ENCODE measurements at regions not wholly inside any gene's neighbourhood (a gene's known extent, or its start where the extent isn't known, plus 50 kb on each side); places are given as distances from the start of the nearest gene placed in this dataset.

GRCh38 chr1:208785629-208786028 lies 541.4 kb upstream of the PLXNA2 start:
- no peak for DNase-seq (ENCODE audit: low read depth)

GRCh38 chr1:208787219-208787618 lies 543.0 kb upstream of the PLXNA2 start:
- no peak for DNase-seq (ENCODE audit: low read depth)

- DNase-seq (ENCODE audit: low read depth): no peak
These were observed 543.9 kb upstream of the PLXNA2 start for GRCh38 chr1:208788013-208788540.

GRCh38 chr1:208791456-208791855 lies 547.3 kb upstream of the PLXNA2 start:
- no peak for DNase-seq (ENCODE audit: low read depth)

- no peak for DNase-seq (ENCODE audit: low read depth)
These were observed 549.7 kb upstream of the PLXNA2 start for GRCh38 chr1:208793861-208794345.

GRCh38 chr1:208799186-208799585 lies 555.0 kb upstream of the PLXNA2 start:
- no peak for DNase-seq (ENCODE audit: low read depth)

GRCh38 chr1:208803011-208803811 lies 559.0 kb upstream of the PLXNA2 start:
- DNase-seq (ENCODE audit: low read depth): no peak

- no peak for DNase-seq (ENCODE audit: low read depth)
These were observed 563.4 kb upstream of the PLXNA2 start for GRCh38 chr1:208807446-208808127.

- no peak for DNase-seq (ENCODE audit: low read depth)
These were observed 564.1 kb upstream of the PLXNA2 start for GRCh38 chr1:208808301-208808700.

GRCh38 chr1:208809876-208810275 lies 565.7 kb upstream of the PLXNA2 start:
- DNase-seq (ENCODE audit: low read depth): no peak

- no peak for DNase-seq (ENCODE audit: low read depth)
These were observed 574.7 kb upstream of the PLXNA2 start for GRCh38 chr1:208818770-208819445.

- DNase-seq (ENCODE audit: low read depth): no peak
These were observed 576.5 kb upstream of the PLXNA2 start for GRCh38 chr1:208820580-208821212.

GRCh38 chr1:208821939-208822338 lies 577.8 kb upstream of the PLXNA2 start:
- no peak for DNase-seq (ENCODE audit: low read depth)

GRCh38 chr1:208825300-208825699 lies 581.1 kb upstream of the PLXNA2 start:
- DNase-seq (ENCODE audit: low read depth): no peak

GRCh38 chr1:208829595-208829994 lies 585.4 kb upstream of the PLXNA2 start:
- no peak for DNase-seq (ENCODE audit: low read depth)

GRCh38 chr1:208834381-208835096 lies 590.4 kb upstream of the PLXNA2 start:
- DNase-seq (ENCODE audit: low read depth): no peak

- DNase-seq (ENCODE audit: low read depth): no peak
These were observed 590.9 kb upstream of the PLXNA2 start for GRCh38 chr1:208835097-208835463.

- DNase-seq (ENCODE audit: low read depth): no peak
These were observed 591.6 kb upstream of the PLXNA2 start for GRCh38 chr1:208835781-208836180.

- DNase-seq (ENCODE audit: low read depth): no peak
These were observed 593.1 kb upstream of the PLXNA2 start for GRCh38 chr1:208837242-208837641.

GRCh38 chr1:208841436-208841835 lies 597.3 kb upstream of the PLXNA2 start:
- DNase-seq (ENCODE audit: low read depth): no peak

- no peak for DNase-seq (ENCODE audit: low read depth)
These were observed 598.3 kb upstream of the PLXNA2 start for GRCh38 chr1:208842451-208842850.

- no peak for DNase-seq (ENCODE audit: low read depth)
These were observed 600.0 kb upstream of the PLXNA2 start for GRCh38 chr1:208844158-208844557.
